Epithelial cell of proximal tubule (primary cell): ENCODE measurements at regions not wholly inside any gene's neighbourhood (a gene's known extent, or its start where the extent isn't known, plus 50 kb on each side); places are given as distances from the start of the nearest gene placed in this dataset.
A peak's percentile ranks its signal among the peaks of the same experiment; 100 is the strongest.

Experiments
- DNase-seq: peaks from one replicate; pipeline ENCODE4 v3.0.0-alpha.2; 2011; ENCODE audit warnings: low read depth
- H3K4me3 ChIP-seq: 2 replicates; pipeline ENCODE4 v1.5.1; 2011; ENCODE audit warnings: low read depth, mild to moderate bottlenecking, low read length
- TF ChIP-seq, protein P1 (sequence below): conservative IDR thresholded peaks from 2 replicates; pipeline ENCODE4 v1.5.1; 2012; ENCODE audit warnings: low read depth, mild to moderate bottlenecking, low read length

DNA sequence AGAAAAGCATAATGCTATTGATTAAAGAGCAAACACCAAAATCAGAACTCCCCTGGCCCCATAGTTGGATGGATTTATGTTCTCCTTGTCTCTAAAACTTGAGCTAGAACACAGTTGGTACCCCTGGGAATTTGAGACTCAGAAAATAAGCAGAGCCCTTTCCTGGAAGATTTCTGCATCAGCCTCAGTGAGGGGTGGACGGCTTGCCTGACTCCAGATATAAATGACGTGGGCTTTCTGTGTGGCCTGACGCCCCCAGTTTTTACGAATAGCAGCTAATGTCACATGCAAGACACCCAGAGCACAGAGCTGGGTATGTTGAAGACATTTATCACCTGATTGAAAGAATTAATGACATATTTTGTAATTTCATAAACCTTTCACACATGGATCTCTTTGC lies 130.8 kb downstream of the TRIM29 start:
- H3K4me3 ChIP-seq, result no peak overlapping the region
- no peak for DNase-seq
- TF ChIP-seq, protein P1, sequence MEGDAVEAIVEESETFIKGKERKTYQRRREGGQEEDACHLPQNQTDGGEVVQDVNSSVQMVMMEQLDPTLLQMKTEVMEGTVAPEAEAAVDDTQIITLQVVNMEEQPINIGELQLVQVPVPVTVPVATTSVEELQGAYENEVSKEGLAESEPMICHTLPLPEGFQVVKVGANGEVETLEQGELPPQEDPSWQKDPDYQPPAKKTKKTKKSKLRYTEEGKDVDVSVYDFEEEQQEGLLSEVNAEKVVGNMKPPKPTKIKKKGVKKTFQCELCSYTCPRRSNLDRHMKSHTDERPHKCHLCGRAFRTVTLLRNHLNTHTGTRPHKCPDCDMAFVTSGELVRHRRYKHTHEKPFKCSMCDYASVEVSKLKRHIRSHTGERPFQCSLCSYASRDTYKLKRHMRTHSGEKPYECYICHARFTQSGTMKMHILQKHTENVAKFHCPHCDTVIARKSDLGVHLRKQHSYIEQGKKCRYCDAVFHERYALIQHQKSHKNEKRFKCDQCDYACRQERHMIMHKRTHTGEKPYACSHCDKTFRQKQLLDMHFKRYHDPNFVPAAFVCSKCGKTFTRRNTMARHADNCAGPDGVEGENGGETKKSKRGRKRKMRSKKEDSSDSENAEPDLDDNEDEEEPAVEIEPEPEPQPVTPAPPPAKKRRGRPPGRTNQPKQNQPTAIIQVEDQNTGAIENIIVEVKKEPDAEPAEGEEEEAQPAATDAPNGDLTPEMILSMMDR, result no peak

- H3K4me3 ChIP-seq, result no peak overlapping the region
- no peak for DNase-seq
- TF ChIP-seq, protein P1, result no peak
Measured at GRCh38 chr11:120004723-120005122, 133.2 kb downstream of the TRIM29 start.

DNA sequence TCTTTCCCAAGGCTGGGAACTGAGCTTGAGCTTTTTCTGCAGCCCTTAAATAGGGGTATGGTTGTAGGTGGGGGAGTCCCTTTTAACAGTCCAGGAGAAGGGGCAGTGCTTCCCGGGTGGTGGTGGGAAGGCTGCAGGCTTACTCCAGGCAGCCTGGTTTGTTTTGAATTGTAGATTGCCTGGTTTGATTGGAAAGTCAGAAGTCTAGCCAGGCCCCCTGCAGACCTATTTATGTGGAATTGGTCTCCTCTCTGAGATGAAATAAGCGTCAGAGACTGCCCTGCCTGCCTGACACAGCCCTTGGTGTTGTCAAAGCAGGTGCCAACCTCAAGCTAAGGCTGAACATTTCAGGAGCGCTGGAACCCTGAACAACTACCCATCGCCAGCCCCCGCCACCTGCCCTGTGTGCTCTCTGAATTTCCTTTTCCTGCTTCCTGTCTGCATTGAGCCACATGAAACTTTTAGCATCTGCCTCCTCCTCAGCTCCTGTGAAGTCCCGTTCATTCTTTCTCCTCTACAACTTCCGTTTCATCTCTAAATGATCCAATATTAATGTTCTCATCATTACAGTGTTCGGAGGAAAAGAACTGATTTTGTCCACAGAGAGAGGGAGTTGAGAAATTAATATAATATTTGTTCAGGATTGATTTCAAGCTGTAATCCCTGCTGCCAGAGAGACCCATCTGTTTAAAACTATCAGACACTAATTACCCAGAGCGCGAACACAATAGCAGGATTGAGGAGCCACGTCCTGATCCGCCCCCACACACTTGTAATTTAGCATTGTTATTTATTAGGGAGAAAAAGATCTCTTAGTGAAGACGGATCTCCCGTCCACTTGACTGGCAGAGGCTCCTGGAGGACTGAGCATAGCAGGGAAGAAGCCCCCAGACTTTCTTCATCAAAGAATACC lies 136.5 kb downstream of the TRIM29 start:
- no peak overlapping the region for H3K4me3 ChIP-seq
- TF ChIP-seq, protein P1, result no peak
- DNase-seq, result no peak

- H3K4me3 ChIP-seq, result no peak overlapping the region
- TF ChIP-seq, protein P1, result peak; percentile 34
- no peak for DNase-seq
Measured at GRCh38 chr11:119999220-119999619, 138.7 kb downstream of the TRIM29 start.

- DNase-seq, result no peak
- H3K4me3 ChIP-seq, result no peak overlapping the region
- TF ChIP-seq, protein P1, result no peak
Measured at GRCh38 chr11:119996556-119996955, 141.4 kb downstream of the TRIM29 start.

DNA sequence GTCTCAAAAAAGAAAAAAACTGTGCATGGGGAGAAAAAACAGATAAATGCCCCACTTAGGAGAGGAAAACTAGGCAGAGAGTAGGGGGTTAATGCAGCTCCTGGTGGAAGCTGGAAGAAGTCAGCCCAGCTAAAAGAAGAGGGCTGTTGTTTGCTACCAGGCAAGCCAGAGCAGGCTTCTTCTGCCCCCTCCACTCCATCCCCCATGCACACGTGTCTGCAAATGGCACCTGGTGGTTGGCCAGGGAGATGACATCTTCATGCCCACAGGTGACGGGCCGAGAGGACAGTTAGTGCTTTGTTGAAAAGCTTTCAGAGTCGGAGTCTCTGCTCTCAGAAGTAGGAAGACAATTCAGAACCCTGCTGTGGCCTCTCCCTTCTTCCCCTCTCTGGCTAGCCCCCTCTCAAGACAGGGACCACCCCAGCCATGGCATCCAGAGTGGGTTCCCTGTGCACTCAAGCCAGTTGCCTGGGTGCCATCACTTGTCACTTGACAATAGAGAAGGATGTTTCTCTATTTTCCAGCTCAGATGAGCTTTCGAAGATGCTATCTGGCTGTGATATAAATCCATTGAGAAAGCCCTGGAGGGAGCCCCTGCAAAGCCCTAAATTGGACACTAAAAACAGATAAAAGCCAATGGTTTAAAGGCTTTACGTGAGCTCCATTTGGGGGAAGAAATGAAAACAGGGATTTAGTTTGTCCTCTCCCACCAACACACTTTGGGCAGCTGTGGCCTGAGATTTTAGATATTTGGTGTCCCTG lies 142.0 kb downstream of the TRIM29 start:
- TF ChIP-seq, protein P1, result no peak
- no peak overlapping the region for H3K4me3 ChIP-seq
- DNase-seq, result no peak
